ENCODE measurements at regions not wholly inside any gene's neighbourhood (a gene's known extent, or its start where the extent isn't known, plus 50 kb on each side); places are given as distances from the start of the nearest gene placed in this dataset.

- DNase-seq, result no peak
- Histone ChIP-seq H3K27ac (no peak overlapping the region), H3K4me1 (ENCODE audit: insufficient read depth) (no peaks in the 10 kb centered on the region), H3K4me3 (no peak overlapping the region), H3K9me3 (no peaks in the 10 kb centered on the region), H3K36me3 (no peaks in the 10 kb centered on the region), H3K27me3 (no peaks in the 10 kb centered on the region)
- TF ChIP-seq POLR2A (IDR thresholded peaks at IDR 0.05) (no peak), CTCF (IDR thresholded peaks at IDR 0.05) (no peak), EP300 (IDR thresholded peaks at IDR 0.05) (no peak)
- WGBS, 3 donors, result 65 to 69% (median 65%) methylated on average over 6 of the region's 6 CpGs
- intact Hi-C loops (cut with DNase I), result no loop called here
Measured at GRCh38 chr9:25557645-25558300, 120.5 kb downstream of the TUSC1 start.

GRCh38 chr9:25556540-25556939, 121.7 kb downstream of the TUSC1 start:
- intact Hi-C loops (cut with DNase I), result no loop called here

GRCh38 chr9:25548847-25549246, 129.4 kb downstream of the TUSC1 start:
- intact Hi-C loops (cut with DNase I), result no loop called here
- DNase-seq, result no peak
- H3K36me3 ChIP-seq, result no peaks in the 10 kb centered on the region

More at GRCh38 chr9:25556540-25556939, 121.7 kb downstream of the TUSC1 start:
- no peaks in the 10 kb centered on the region for H3K9me3 ChIP-seq
- 80 to 84% (median 84%) methylated on average over 1 of the region's 1 CpG for WGBS, 3 donors
- H3K27me3 ChIP-seq, result no peaks in the 10 kb centered on the region
- no peak for TF ChIP-seq CTCF (IDR thresholded peaks at IDR 0.05)
- no peak for TF ChIP-seq POLR2A (IDR thresholded peaks at IDR 0.05)
- TF ChIP-seq EP300 (IDR thresholded peaks at IDR 0.05), result no peak
- DNase-seq, result no peak
- H3K4me1 ChIP-seq (ENCODE audit: insufficient read depth), result no peaks in the 10 kb centered on the region
- H3K36me3 ChIP-seq, result no peaks in the 10 kb centered on the region
- H3K4me3 ChIP-seq, result no peak overlapping the region
- H3K27ac ChIP-seq, result no peak overlapping the region

GRCh38 chr9:25543806-25544205, 134.4 kb downstream of the TUSC1 start:
- WGBS, 3 donors, result 78 to 86% (median 82%) methylated on average over 7 of the region's 7 CpGs
- Histone ChIP-seq H3K27ac (no peak overlapping the region), H3K27me3 (no peaks in the 10 kb centered on the region), H3K9me3 (no peaks in the 10 kb centered on the region), H3K4me1 (ENCODE audit: insufficient read depth) (no peaks in the 10 kb centered on the region), H3K4me3 (no peak overlapping the region), H3K36me3 (no peaks in the 10 kb centered on the region)
- TF ChIP-seq EP300 (IDR thresholded peaks at IDR 0.05) (no peak), CTCF (IDR thresholded peaks at IDR 0.05) (no peak), POLR2A (IDR thresholded peaks at IDR 0.05) (no peak)
- intact Hi-C loops (cut with DNase I), result no loop called here
- no peak for DNase-seq

More at GRCh38 chr9:25548847-25549246, 129.4 kb downstream of the TUSC1 start:
- no peaks in the 10 kb centered on the region for H3K9me3 ChIP-seq
- H3K4me3 ChIP-seq, result no peak overlapping the region
- no peak overlapping the region for H3K27ac ChIP-seq
- no peaks in the 10 kb centered on the region for H3K4me1 ChIP-seq (ENCODE audit: insufficient read depth)
- no peaks in the 10 kb centered on the region for H3K27me3 ChIP-seq
- WGBS, 3 donors, result 71 to 76% (median 75%) methylated on average over 3 of the region's 3 CpGs
- TF ChIP-seq EP300 (IDR thresholded peaks at IDR 0.05) (no peak), CTCF (IDR thresholded peaks at IDR 0.05) (no peak), POLR2A (IDR thresholded peaks at IDR 0.05) (no peak)
